H9 (cell line): ENCODE measurements at regions not wholly inside any gene's neighbourhood (a gene's known extent, or its start where the extent isn't known, plus 50 kb on each side); places are given as distances from the start of the nearest gene placed in this dataset.

Source experiments
- DNase-seq: peaks from one replicate; pipeline ENCODE4 v3.0.0-alpha.2; 2017
- H2AFZ ChIP-seq: one replicate; pipeline ENCODE4 v1.6.1; 2013; ENCODE audit warnings: mild to moderate bottlenecking, low read length, control low read depth, moderate library complexity
- H2AK5ac ChIP-seq: 2 replicates; pipeline ENCODE4 v1.6.1; 2013; ENCODE audit warnings: low read length, control low read depth, mixed read lengths; ENCODE audit not compliant: insufficient read length
- H2BK120ac ChIP-seq: one replicate; pipeline ENCODE4 v1.6.1; 2013; ENCODE audit warnings: low read depth, mild to moderate bottlenecking, low read length, control low read depth, inconsistent platforms; ENCODE audit not compliant: poor library complexity, severe bottlenecking
- H2BK12ac ChIP-seq: 2 replicates; pipeline ENCODE4 v1.6.1; 2013; ENCODE audit warnings: low read length, control low read depth, mixed read lengths, low read depth; ENCODE audit not compliant: insufficient read length
- H2BK15ac ChIP-seq: 2 replicates; pipeline ENCODE4 v1.6.1; 2013; ENCODE audit warnings: low read depth, low read length, control low read depth
- H2BK20ac ChIP-seq: one replicate; pipeline ENCODE4 v1.6.1; 2013; ENCODE audit warnings: low read depth, mild to moderate bottlenecking, low read length, control low read depth, inconsistent platforms; ENCODE audit not compliant: poor library complexity, severe bottlenecking
- H2BK5ac ChIP-seq: 2 replicates; pipeline ENCODE4 v1.6.1; 2013; ENCODE audit warnings: low read length, control low read depth, mixed read lengths; ENCODE audit not compliant: insufficient read length
- H3K14ac ChIP-seq: 2 replicates; pipeline ENCODE4 v1.6.1; 2013; ENCODE audit warnings: low read length, control low read depth; ENCODE audit not compliant: insufficient read depth
- H3K18ac ChIP-seq: 2 replicates; pipeline ENCODE4 v1.6.1; 2013; ENCODE audit warnings: low read depth, mild to moderate bottlenecking, mixed read lengths, low read length, control low read depth; ENCODE audit not compliant: insufficient read length
- H3K23ac ChIP-seq: 2 replicates; pipeline ENCODE4 v1.6.1; 2013; ENCODE audit warnings: low read length, control low read depth, mixed read lengths, low read depth; ENCODE audit not compliant: insufficient read length
- H3K23me2 ChIP-seq: 2 replicates; pipeline ENCODE4 v1.6.1; 2013; ENCODE audit warnings: low read depth, mild to moderate bottlenecking, mixed read lengths, low read length, control low read depth; ENCODE audit not compliant: insufficient read length, poor library complexity, severe bottlenecking
- H3K27ac ChIP-seq: 2 replicates; pipeline ENCODE4 v1.5.1; 2013; ENCODE audit warnings: low read length, control low read depth, mixed read lengths, low read depth; ENCODE audit not compliant: insufficient read length
- H3K27me3 ChIP-seq: 2 replicates; pipeline ENCODE4 v1.6.1; 2013; ENCODE audit warnings: low read length, control low read depth, inconsistent platforms; ENCODE audit not compliant: insufficient read depth
- H3K4ac ChIP-seq: 2 replicates; pipeline ENCODE4 v1.6.1; 2013; ENCODE audit warnings: low read depth, mild to moderate bottlenecking, control low read depth, inconsistent platforms, low read length, moderate library complexity
- H3K4me1 ChIP-seq: 2 replicates; pipeline ENCODE4 v1.6.1; 2013; ENCODE audit warnings: low read length, control low read depth, inconsistent platforms; ENCODE audit not compliant: insufficient read depth
- H3K4me2 ChIP-seq: 2 replicates; pipeline ENCODE4 v1.6.1; 2013; ENCODE audit warnings: low read length, control low read depth, mixed read lengths; ENCODE audit not compliant: insufficient read length, insufficient read depth
- H3K56ac ChIP-seq: 2 replicates; pipeline ENCODE4 v1.6.1; 2013; ENCODE audit warnings: low read depth, mild to moderate bottlenecking, mixed read lengths, low read length, control low read depth; ENCODE audit not compliant: insufficient read length
- H3K79me1 ChIP-seq: 2 replicates; pipeline ENCODE4 v1.6.1; 2013; ENCODE audit warnings: low read depth, mild to moderate bottlenecking, moderate library complexity, low read length, control low read depth, inconsistent platforms; ENCODE audit not compliant: insufficient read depth, poor library complexity, severe bottlenecking
- H3K79me2 ChIP-seq: 2 replicates; pipeline ENCODE4 v1.6.1; 2013; ENCODE audit warnings: low read length, control low read depth, inconsistent platforms; ENCODE audit not compliant: insufficient read depth
- H3K9ac ChIP-seq: 2 replicates; pipeline ENCODE4 v1.6.1; 2013; ENCODE audit warnings: low read length, control low read depth, mixed read lengths; ENCODE audit not compliant: insufficient read length; ENCODE audit errors: extremely low read depth
- H3K9me3 ChIP-seq: one replicate; pipeline ENCODE4 v1.6.1; 2013; ENCODE audit warnings: low read depth, low read length, inconsistent platforms; ENCODE audit not compliant: control insufficient read depth
- H3T11ph ChIP-seq: one replicate; pipeline ENCODE4 v1.6.1; 2013; ENCODE audit warnings: mild to moderate bottlenecking, low read length, control low read depth, inconsistent platforms
- H4K20me1 ChIP-seq: one replicate; pipeline ENCODE4 v1.6.1; 2013; ENCODE audit not compliant: control insufficient read depth, insufficient read length, insufficient read depth
- H4K5ac ChIP-seq: 2 replicates; pipeline ENCODE4 v1.6.1; 2013; ENCODE audit warnings: low read depth, mild to moderate bottlenecking, mixed read lengths, low read length, control low read depth; ENCODE audit not compliant: insufficient read length
- H4K8ac ChIP-seq: replicated peaks from 2 replicates; pipeline ENCODE4 v1.6.1; 2013; ENCODE audit warnings: low read length, control low read depth, mixed read lengths, low read depth; ENCODE audit not compliant: insufficient read length
- H4K91ac ChIP-seq: 2 replicates; pipeline ENCODE4 v1.6.1; 2013; ENCODE audit warnings: low read depth, mild to moderate bottlenecking, moderate library complexity, mixed read lengths, low read length, control low read depth; ENCODE audit not compliant: insufficient read length
- H3K27ac Mint-ChIP-seq, 3 experiments: 2 replicates in 2 of 3; 3 replicates in 1 of 3; pipeline ENCODE4 v1.8.0; 2020 to 2021; ENCODE audit warnings: mixed read lengths in 3 of 3, mild to moderate bottlenecking in 1 of 3, moderate library complexity in 1 of 3
- H3K27me3 Mint-ChIP-seq: 2 replicates; pipeline ENCODE4 v1.8.0; 2021; ENCODE audit warnings: low read depth, mild to moderate bottlenecking, moderate library complexity, mixed read lengths
- H3K36me3 Mint-ChIP-seq, 3 experiments: 2 replicates in 2 of 3; 3 replicates in 1 of 3; pipeline ENCODE4 v1.8.0; 2020 to 2021; ENCODE audit warnings: low read depth in 3 of 3, mixed read lengths in 3 of 3; ENCODE audit not compliant: insufficient read depth in 1 of 3
- H3K4me1 Mint-ChIP-seq, 2 experiments: 2 replicates each; pipeline ENCODE4 v1.8.0; 2020; ENCODE audit warnings: mixed read lengths in 2 of 2
- H3K4me3 Mint-ChIP-seq, 2 experiments: 2 replicates in 1 of 2; 3 replicates in 1 of 2; pipeline ENCODE4 v1.8.0; 2020 to 2021; ENCODE audit warnings: mild to moderate bottlenecking in 2 of 2, mixed read lengths in 2 of 2, moderate library complexity in 1 of 2
- H3K9me3 Mint-ChIP-seq, 2 experiments: 2 replicates in 1 of 2; 3 replicates in 1 of 2; pipeline ENCODE4 v1.8.0; 2020; ENCODE audit warnings: mild to moderate bottlenecking in 2 of 2, mixed read lengths in 2 of 2, moderate library complexity in 1 of 2
- CTCF ChIP-seq: fragments of 200-600 bp; sonication (generic); conservative IDR thresholded peaks from 3 replicates; pipeline ENCODE4 v1.8.0; 2021; ENCODE audit warnings: antibody characterized with exemption, mild to moderate bottlenecking
- WGBS: extraction: QIAGEN DNeasy Blood & Tissue Kit; methylation state at CpG from one replicate; pipeline ENCODE4 v1.1.7; 2013; ENCODE audit warnings: missing lambda C conversion rate, low lambda C conversion rate, mixed read lengths; ENCODE audit not compliant: insufficient read length; ENCODE audit errors: extremely low coverage; 5-methylcytosine and 5-hydroxymethylcytosine counted together

GRCh38 chr1:94683886-94684285, 136.3 kb upstream of the SLC44A3 start:
- Mint-ChIP-seq H3K27ac (no peak overlapping the region), H3K4me1 (peaks cover 21 to 27% of the 10 kb centered on the region in 2 experiments), H3K27me3 (no peaks in the 10 kb centered on the region; the same call in none of the 2 replicates), H3K4me3 (no peak overlapping the region), H3K9me3 (peaks cover 7 to 8% of the 10 kb centered on the region in 2 experiments), H3K36me3 (peaks cover 8 to 12% (median 8%) of the 10 kb centered on the region in 3 experiments)
- no peak overlapping the region for H3K9ac ChIP-seq
- no peak overlapping the region for H3K56ac ChIP-seq
- no peak overlapping the region for H2BK20ac ChIP-seq
- H4K20me1 ChIP-seq, result no peaks in the 10 kb centered on the region
- H3K27me3 ChIP-seq, result no peaks in the 10 kb centered on the region
- no peaks in the 10 kb centered on the region for H3K79me2 ChIP-seq
- H4K8ac ChIP-seq, result no peak overlapping the region
- H2BK120ac ChIP-seq, result no peak overlapping the region
- H3K23ac ChIP-seq, result no peak overlapping the region
- no peak overlapping the region for H3K27ac ChIP-seq
- H2AFZ ChIP-seq, result no peak overlapping the region
- no peak overlapping the region for H3K4me2 ChIP-seq
- H2BK5ac ChIP-seq, result no peak overlapping the region
- no peak overlapping the region for H2BK15ac ChIP-seq
- peaks cover 5% of the 10 kb centered on the region; the same call in 1 of the 2 replicates for H3K4me1 ChIP-seq
- H2AK5ac ChIP-seq, result no peak overlapping the region
- no peak for DNase-seq
- H3K23me2 ChIP-seq, result no peaks in the 10 kb centered on the region
- no peak overlapping the region for H3T11ph ChIP-seq
- no peak overlapping the region for H3K14ac ChIP-seq
- WGBS, result no CpG with 5 or more reads among the region's 6 CpGs
- no peak for TF ChIP-seq CTCF
- no peak overlapping the region for H3K18ac ChIP-seq
- no peaks in the 10 kb centered on the region for H3K9me3 ChIP-seq
- no peak overlapping the region for H4K91ac ChIP-seq
- no peak overlapping the region for H4K5ac ChIP-seq
- no peak overlapping the region for H2BK12ac ChIP-seq
- H3K79me1 ChIP-seq, result no peaks in the 10 kb centered on the region
- H3K4ac ChIP-seq, result no peak overlapping the region
